Skin of body (tissue), 1 donor: ENCODE measurements at regions not wholly inside any gene's neighbourhood (a gene's known extent, or its start where the extent isn't known, plus 50 kb on each side); places are given as distances from the start of the nearest gene placed in this dataset.

Source experiments
- DNase-seq: peaks from one replicate; lab custom pipeline; 2025; lab: John Stamatoyannopoulos, UW

DNA sequence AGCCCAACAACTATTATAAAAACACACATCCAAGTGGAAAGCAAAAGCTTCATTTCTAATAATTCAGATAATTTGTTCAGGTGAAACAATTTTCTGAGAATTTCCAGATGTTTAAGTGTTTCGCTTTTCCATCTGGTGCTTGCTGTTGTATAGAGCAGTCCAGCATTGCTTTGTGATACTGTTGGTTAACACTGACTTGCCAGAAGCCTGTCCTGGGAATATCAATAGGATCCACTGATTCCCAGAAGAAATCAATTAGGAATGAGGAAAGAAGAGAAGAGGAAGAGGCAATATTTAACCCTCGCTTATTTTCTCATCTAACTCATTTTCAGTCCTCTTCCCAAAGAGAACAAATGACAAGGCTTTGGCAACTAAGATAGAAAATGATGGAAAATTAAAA, 94.9 kb upstream of the DDIT4L start:
- peak; percentile 34 for DNase-seq

DNA sequence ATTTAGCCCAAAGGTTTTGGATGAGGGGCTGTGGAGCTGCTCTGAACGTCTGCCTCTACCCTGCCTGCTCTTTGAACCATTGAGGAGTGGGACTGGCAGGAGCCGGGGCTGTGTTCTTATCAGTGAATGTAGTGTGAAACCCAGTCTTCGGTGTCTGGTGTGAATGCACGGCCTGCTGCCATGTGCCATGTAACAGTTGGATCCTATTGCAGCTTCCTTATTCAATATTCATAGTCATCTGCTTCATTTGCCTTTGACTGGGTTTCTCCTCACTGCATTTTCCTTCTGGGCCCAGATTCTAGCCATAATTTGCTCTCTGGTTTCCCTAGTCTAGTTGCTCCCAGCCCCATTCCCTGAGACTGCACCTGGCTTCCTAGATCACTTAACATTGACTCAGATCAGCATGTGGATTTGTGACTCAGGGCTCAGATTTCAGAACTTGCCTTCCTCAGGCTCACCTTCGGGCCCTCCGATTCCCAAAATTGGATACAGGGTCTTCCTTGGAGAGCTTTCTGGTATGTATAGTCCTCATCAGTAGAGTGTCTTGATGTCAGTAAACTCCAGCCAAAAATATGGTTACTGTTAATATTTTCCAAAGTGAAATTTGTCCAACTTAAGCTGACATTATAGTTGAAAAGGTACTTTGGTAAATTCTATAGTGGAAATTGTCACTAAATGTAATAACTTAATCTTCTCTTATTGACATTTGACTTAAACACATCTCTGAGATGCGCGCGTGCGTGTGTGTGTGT, 94.0 kb upstream of the DDIT4L start:
- no peak for DNase-seq

DNA sequence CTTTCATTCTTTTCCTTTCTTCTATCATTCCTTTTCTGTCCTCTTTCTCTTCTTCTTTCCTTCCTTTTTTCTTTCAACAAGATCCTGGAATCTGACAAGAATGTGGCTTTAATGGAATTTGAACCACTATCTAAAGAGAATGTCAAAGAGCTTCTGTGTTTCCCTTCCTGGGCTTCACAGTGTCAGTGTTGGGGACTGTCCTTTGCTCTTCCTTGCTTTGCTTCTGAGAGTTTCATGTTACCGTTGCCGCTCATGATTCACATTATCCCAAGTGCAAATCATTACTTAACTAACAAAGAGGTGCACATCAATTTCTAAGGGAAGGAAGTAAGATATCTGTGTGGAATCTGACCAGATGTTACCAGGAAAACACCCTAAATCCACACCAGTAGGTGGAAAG, 90.5 kb upstream of the DDIT4L start:
- DNase-seq, result no peak

DNA sequence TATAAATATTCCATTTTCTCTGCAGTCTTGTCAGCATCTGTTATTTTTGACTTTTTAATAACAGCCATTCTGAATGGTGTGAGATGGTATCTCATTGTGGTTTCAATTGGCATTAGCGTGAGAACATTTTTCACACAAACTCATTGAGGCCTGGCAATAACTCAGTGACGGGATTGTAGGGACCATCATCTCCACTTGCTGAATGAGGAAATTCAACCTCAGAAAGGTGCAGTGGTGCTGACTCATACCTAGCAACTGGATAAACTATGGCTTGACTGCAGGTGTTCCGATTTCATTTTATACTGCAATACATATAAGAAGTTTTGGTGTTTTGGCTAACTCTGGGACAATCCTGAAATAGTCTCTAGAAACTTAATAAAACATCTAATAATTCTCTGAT, 88.3 kb upstream of the DDIT4L start:
- no peak for DNase-seq

DNA sequence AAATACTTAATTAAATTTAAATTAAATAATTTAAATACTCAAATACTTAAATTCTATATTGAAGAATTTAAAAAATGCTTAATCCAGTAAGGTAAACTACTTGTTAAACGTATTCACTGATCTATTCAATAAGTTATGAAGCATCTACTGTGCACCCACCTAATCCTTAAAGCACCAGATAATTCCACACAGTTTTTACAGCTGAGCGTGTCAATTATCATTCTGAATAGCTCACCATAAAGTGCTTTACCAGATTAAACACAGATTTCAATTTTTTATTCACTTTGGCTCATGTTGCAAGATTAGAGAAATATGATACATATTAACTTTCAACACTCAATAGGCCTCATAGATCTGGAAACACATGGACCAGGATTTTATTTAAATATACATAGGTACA, 79.2 kb upstream of the DDIT4L start:
- DNase-seq, result no peak

DNA sequence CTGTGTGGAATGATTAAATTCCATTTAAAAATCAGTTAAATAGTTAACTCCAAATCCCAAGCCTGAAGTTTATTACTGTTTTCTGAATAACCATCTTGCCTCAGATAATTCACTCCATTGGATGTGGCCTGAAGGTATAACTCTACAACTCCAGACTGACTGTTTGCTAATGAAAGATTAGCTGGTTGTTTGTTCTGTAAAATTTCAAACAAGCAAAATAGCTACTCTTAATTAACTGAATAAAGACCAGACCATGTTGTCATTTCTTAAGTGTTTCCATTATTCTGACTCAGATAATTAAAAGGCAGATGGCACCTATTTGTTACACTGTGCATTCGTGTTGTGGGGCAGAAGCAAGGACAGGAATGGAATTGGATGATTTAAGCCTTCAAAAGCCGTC, 78.5 kb upstream of the DDIT4L start:
- no peak for DNase-seq

DNA sequence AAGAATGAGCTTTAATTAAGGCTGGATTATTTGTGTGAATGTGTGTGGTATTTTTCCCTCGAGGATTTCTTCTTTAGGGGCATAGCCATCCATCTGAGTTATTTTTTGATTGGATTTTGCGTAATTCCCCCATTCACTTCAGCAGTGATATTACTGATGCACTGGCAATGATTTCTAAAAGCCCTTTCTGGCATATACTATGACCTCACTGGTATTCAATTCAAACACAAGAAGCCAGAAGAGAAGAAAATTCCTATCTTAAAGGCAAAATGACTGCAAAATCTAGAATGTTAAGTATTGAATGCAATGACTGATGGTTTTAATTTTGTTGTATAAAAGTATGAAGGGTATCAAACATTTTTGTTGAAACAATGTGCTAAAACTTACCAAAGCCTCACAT, 71.1 kb upstream of the DDIT4L start:
- DNase-seq, result peak; percentile 46

DNA sequence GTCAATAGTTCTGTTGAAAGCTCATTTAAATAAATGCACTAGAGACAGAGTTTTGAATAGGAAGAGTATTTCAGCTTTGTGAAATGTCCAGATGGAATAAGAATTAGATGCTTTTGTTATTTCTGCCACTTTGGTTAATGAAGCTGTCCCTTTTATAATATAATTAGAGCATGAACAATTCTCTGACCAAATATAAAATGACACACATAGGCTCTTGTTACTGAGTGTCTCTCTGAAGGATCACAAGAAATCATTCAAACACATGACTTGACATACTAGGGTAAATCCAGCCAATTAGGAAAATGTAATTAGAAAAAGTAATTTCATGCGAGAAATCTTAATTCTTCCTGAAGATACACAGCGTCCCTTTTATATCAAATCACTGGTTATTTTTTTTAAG, 68.4 kb upstream of the DDIT4L start:
- DNase-seq, result no peak

DNA sequence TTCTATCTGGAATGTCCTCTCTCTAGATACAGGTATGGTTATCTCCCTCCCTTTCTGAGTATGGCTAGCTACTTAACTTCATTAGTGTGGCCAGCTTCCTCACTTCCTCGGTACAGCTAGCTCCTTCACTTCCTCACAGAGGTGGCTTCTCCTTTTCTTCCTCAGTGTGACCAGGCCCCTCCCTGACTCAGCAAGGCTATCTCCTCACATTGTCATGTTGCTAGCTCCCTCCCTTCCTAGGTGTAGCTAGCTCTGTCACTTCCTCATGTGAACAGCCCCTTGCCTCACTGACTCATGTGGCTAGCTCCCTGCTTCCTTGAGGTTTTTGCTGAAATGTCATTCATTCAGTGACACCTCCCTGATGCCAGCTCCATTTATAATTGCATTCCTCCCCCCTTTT, 67.3 kb upstream of the DDIT4L start:
- no peak for DNase-seq

DNA sequence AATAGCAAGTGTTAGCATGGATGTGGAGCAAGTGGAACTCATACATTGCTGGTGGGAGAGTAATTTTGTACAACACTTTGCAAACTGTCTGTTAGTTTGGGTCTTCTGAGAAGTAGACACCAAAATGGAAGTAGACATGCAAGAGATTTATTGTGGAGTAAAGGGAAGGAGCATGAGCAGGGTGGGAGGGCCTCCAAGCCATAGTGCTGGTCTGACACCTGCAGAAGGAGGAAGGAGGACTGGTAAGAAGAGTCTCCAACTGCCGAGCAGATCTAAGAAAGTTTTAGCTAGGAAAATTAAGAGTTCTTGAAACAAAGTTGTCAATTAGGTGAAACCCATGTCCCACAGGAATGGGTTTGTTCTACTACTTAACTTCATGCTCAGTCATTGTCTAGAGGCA, 64.0 kb upstream of the DDIT4L start:
- no peak for DNase-seq

DNA sequence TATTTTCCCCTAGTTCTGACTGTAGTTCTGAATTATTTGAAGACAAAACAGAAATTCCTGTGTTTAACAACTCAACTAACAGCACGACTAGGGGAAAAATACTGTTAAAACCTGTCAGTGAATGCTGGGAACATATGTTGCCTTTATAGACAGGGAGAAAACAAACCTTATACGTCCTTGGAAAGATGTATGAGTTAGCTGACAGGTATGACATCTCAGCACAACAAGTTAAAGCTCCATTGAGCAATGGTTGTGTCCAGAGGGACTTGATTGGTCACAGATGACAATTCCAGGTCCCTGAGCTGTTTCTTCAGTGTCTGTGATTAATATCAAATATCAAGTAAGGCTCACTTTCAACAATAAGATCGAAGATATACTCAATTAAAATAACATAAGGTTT, 58.2 kb upstream of the DDIT4L start:
- no peak for DNase-seq

DNA sequence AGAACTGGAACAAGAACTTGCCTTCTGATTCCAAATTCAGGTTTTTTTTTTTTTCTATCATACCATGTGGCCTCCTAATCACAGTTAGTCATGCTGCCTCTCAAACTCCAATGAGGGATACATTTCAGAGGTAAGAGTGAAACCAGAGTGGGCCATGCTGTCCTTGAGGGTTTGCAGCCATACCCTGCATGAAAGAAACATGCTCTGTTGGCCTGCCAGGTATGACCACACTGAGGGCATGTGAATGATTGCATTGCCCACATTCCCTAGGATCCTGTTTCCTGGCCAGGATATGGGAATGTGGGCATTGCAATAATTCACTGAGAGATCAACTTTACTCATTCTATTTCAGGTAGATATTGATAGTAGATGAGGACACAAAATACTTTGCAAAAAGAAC, 56.4 kb upstream of the DDIT4L start:
- DNase-seq, result no peak

DNA sequence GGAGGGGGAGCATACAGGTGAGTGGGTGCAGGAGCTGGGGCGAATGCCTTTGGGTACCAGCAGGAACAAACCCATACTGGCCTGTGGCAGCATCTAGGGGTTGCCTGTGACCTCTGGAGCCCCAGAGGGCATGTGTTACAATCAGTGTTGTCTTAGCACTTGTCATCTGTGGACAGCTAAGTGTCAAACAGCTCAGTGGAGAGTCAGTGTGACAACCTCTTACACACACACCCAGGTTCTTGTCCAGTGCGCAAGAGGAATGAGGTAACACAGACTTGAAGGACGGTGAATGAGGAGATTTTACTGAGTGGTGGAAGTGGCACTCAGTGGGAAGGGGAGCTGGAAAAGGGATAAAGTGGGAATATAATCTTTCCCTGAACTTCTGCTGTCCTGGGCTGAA, 54.1 kb upstream of the DDIT4L start:
- no peak for DNase-seq
